ENCODE measurements at regions not wholly inside any gene's neighbourhood (a gene's known extent, or its start where the extent isn't known, plus 50 kb on each side); places are given as distances from the start of the nearest gene placed in this dataset.
A peak's percentile ranks its signal among the peaks of the same experiment; 100 is the strongest.
"Not testable (repeated sequence)": the region's sequence is repeated elsewhere in the genome, so short reads cannot be mapped to it uniquely, and the experiment has no call there.

GRCh38 chr7:113752689-113753088 lies 166.1 kb downstream of the PPP1R3A start:
- no peak for DNase-seq (ENCODE audit: low read depth)
- TF ChIP-seq, protein P1, sequence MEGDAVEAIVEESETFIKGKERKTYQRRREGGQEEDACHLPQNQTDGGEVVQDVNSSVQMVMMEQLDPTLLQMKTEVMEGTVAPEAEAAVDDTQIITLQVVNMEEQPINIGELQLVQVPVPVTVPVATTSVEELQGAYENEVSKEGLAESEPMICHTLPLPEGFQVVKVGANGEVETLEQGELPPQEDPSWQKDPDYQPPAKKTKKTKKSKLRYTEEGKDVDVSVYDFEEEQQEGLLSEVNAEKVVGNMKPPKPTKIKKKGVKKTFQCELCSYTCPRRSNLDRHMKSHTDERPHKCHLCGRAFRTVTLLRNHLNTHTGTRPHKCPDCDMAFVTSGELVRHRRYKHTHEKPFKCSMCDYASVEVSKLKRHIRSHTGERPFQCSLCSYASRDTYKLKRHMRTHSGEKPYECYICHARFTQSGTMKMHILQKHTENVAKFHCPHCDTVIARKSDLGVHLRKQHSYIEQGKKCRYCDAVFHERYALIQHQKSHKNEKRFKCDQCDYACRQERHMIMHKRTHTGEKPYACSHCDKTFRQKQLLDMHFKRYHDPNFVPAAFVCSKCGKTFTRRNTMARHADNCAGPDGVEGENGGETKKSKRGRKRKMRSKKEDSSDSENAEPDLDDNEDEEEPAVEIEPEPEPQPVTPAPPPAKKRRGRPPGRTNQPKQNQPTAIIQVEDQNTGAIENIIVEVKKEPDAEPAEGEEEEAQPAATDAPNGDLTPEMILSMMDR (IDR thresholded peaks at IDR 0.05; ENCODE audit: control insufficient read depth, insufficient read depth, low read depth, low read length, missing control alignments) = no peak
- H3K4me3 ChIP-seq (ENCODE audit: control insufficient read depth, low read depth, low read length) = no peak overlapping the region

DNA sequence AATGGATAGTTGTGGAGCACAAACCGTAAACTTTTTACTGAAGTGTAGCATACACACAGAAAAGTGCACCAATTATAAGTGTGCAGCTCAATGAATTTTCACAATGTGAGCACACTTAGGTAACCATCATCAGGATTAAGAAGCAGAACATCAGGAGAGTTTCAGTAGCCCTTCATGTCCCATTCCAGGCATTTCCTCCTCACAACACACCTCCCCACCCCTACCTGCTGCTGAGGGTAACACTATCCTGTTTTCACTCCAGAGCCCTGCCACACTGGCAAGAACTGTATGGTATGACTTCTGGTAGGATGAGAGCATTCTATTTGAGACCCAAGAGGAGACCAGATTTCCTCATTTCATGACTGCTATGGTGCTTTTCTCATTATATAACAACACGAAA lies 166.5 kb downstream of the PPP1R3A start:
- TF ChIP-seq, protein P1 (IDR thresholded peaks at IDR 0.05; ENCODE audit: control insufficient read depth, insufficient read depth, low read depth, low read length, missing control alignments) = no peak

GRCh38 chr7:113751547-113751946 lies 167.3 kb downstream of the PPP1R3A start:
- TF ChIP-seq, protein P1 (IDR thresholded peaks at IDR 0.05; ENCODE audit: control insufficient read depth, insufficient read depth, low read depth, low read length, missing control alignments) = no peak
- no peak for DNase-seq (ENCODE audit: low read depth)
- H3K4me3 ChIP-seq (ENCODE audit: control insufficient read depth, low read depth, low read length) = no peak overlapping the region

More for the DNA sequence above, 166.5 kb downstream of the PPP1R3A start:
- DNase-seq (ENCODE audit: low read depth) = no peak
- no peak overlapping the region for H3K4me3 ChIP-seq (ENCODE audit: control insufficient read depth, low read depth, low read length)

- DNase-seq (ENCODE audit: low read depth); H3K4me3 ChIP-seq (ENCODE audit: control insufficient read depth, low read depth, low read length): not testable (repeated sequence)
Observed at GRCh38 chr7:113748385-113748784, 170.4 kb downstream of the PPP1R3A start.

GRCh38 chr7:113742946-113743431 lies 175.8 kb downstream of the PPP1R3A start:
- H3K4me3 ChIP-seq (ENCODE audit: control insufficient read depth, low read depth, low read length); DNase-seq (ENCODE audit: low read depth): not testable (repeated sequence)

DNA sequence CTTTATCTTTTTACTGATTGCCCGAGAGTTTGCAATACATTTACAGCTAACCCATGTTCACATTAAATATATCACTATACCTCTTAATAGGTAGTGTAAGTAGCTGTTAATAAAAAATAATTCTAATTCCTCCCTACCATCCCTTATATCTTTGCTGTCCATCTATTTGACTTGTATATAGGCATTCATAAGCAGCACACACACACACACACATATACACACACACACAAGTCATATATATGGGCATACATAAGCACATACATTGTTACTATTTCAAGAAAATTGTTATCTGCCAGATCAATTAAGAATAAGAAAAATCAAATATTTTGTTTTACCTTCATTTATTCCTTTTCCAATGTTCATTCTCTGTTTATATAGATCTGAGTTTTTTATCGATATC lies 176.4 kb downstream of the PPP1R3A start:
- H3K4me3 ChIP-seq (ENCODE audit: control insufficient read depth, low read depth, low read length) = no peak overlapping the region
- TF ChIP-seq, protein P1 (IDR thresholded peaks at IDR 0.05; ENCODE audit: control insufficient read depth, insufficient read depth, low read depth, low read length, missing control alignments) = no peak
- no peak for DNase-seq (ENCODE audit: low read depth)

GRCh38 chr7:113731571-113731970 lies 187.2 kb downstream of the PPP1R3A start:
- no peak for DNase-seq (ENCODE audit: low read depth)
- TF ChIP-seq, protein P1 (IDR thresholded peaks at IDR 0.05; ENCODE audit: control insufficient read depth, insufficient read depth, low read depth, low read length, missing control alignments) = no peak
- no peak overlapping the region for H3K4me3 ChIP-seq (ENCODE audit: control insufficient read depth, low read depth, low read length)

- no peak overlapping the region for H3K4me3 ChIP-seq (ENCODE audit: control insufficient read depth, low read depth, low read length)
- TF ChIP-seq, protein P1 (IDR thresholded peaks at IDR 0.05; ENCODE audit: control insufficient read depth, insufficient read depth, low read depth, low read length, missing control alignments) = no peak
Observed at GRCh38 chr7:113730309-113730955, 188.4 kb downstream of the PPP1R3A start.

More at GRCh38 chr7:113730309-113730955, 188.4 kb downstream of the PPP1R3A start:
- peak; percentile 34 for DNase-seq (ENCODE audit: low read depth)
